Caco-2 (cell line): ENCODE measurements at regions not wholly inside any gene's neighbourhood (a gene's known extent, or its start where the extent isn't known, plus 50 kb on each side); places are given as distances from the start of the nearest gene placed in this dataset.

Experiments used
- BruUV-seq: library from RNA; stranded (reverse); fragments of 400-500 nt; replicated peaks from 2 replicates; lab custom pipeline; 2021; lab: Mats Ljungman, UMichigan
- CTCF ChIA-PET: fragments of 300-600 bp; sonication (Branson Sonifier 250); formaldehyde crosslinking; loops from one replicate; lab custom pipeline; 2022; ENCODE audit warnings: antibody characterized with exemption; lab: Charles Lee
- POLR2A ChIA-PET: fragments of 300-600 bp; sonication (Branson Sonifier 250); formaldehyde crosslinking; loops from one replicate; lab custom pipeline; 2022; ENCODE audit warnings: antibody characterized with exemption; lab: Charles Lee
- DNase-seq, 2 experiments: peaks; one replicate each; pipeline versions ENCODE4 v3.0.0 to v3.0.0-alpha.2; 2020 to 2022
- H3K27me3 ChIP-seq: replicated peaks from 2 replicates; pipeline ENCODE4 v1.6.0; 2011; ENCODE audit warnings: low read length; ENCODE audit not compliant: control insufficient read depth, insufficient read depth
- H3K36me3 ChIP-seq: 2 replicates; pipeline ENCODE4 v1.5.1; 2011; ENCODE audit warnings: low read length; ENCODE audit not compliant: control insufficient read depth, insufficient read depth
- H3K4me1 ChIP-seq: fragments of 250-450 bp; sonication (Bioruptor Pico); 2 replicates; pipeline ENCODE4 v1.5.1; 2020; ENCODE audit warnings: mild to moderate bottlenecking
- H3K4me3 ChIP-seq: 2 replicates; pipeline ENCODE4 v1.5.1; 2011; ENCODE audit warnings: low read depth, mild to moderate bottlenecking, control low read depth, low read length
- H3K9me3 ChIP-seq: fragments of 250-450 bp; sonication (Bioruptor Pico); 2 replicates; pipeline ENCODE4 v1.5.1; 2020; ENCODE audit warnings: mild to moderate bottlenecking, moderate library complexity
- H3K27ac Mint-ChIP-seq: one replicate; pipeline ENCODE4 v1.8.0; 2022; ENCODE audit warnings: mixed read lengths; ENCODE audit not compliant: unreplicated experiment
- H3K27me3 Mint-ChIP-seq: one replicate; pipeline ENCODE4 v1.8.0; 2022; ENCODE audit warnings: mixed read lengths; ENCODE audit not compliant: insufficient read depth, unreplicated experiment
- H3K36me3 Mint-ChIP-seq: one replicate; pipeline ENCODE4 v1.8.0; 2022; ENCODE audit warnings: mild to moderate bottlenecking, mixed read lengths; ENCODE audit not compliant: insufficient read depth, unreplicated experiment
- H3K4me1 Mint-ChIP-seq: one replicate; pipeline ENCODE4 v1.8.0; 2022; ENCODE audit warnings: low read depth, mixed read lengths; ENCODE audit not compliant: unreplicated experiment
- H3K4me3 Mint-ChIP-seq: one replicate; pipeline ENCODE4 v1.8.0; 2022; ENCODE audit warnings: mild to moderate bottlenecking, moderate library complexity, mixed read lengths; ENCODE audit not compliant: unreplicated experiment
- H3K9me3 Mint-ChIP-seq: one replicate; pipeline ENCODE4 v1.8.0; 2022; ENCODE audit warnings: mixed read lengths; ENCODE audit not compliant: unreplicated experiment
- intact Hi-C: fragments of 100-400 bp; cut with micrococcal nuclease; formaldehyde crosslinking; loops from one replicate; pipeline ENCODE4 v1.10.0; 2022; ENCODE audit not compliant: unreplicated experiment
- TF ChIP-seq, protein P1 (sequence below), 2 experiments: fragments of 200-600 bp in 1 of 2; IDR thresholded peaks; 1 replicate in 1 of 2; 2 replicates in 1 of 2; pipeline versions ENCODE4 v1.5.1 to v1.8.0; 2011 to 2022; ENCODE audit warnings: antibody characterized with exemption in 1 of 2, control low read depth in 1 of 2, inconsistent platforms in 1 of 2, low read depth in 1 of 2, low read length in 1 of 2, mild to moderate bottlenecking in 1 of 2, moderate library complexity in 1 of 2; ENCODE audit not compliant: insufficient read depth in 1 of 2, severe bottlenecking in 1 of 2, unreplicated experiment in 1 of 2

- Histone ChIP-seq H3K9me3 (peaks cover 3% of the 10 kb centered on the region; the same call in 1 of the 2 replicates), H3K4me1 (peaks cover 17% of the 10 kb centered on the region), H3K4me3 (no peak overlapping the region), H3K27me3 (no peaks in the 10 kb centered on the region), H3K36me3 (no peaks in the 10 kb centered on the region)
- CTCF ChIA-PET, result interaction anchor here (1.0 kb wide), 1 partner anchor 19 kb away, joined by 4 read pairs; no protein-coding TSS in a partner anchor
- BruUV-seq, result no TSS peak
- Mint-ChIP-seq H3K4me3 (no peak overlapping the region), H3K27ac (no peak overlapping the region), H3K27me3 (no peaks in the 10 kb centered on the region), H3K9me3 (peaks cover 10% of the 10 kb centered on the region), H3K4me1 (peaks cover 19% of the 10 kb centered on the region), H3K36me3 (no peaks in the 10 kb centered on the region)
- POLR2A ChIA-PET, result no interaction called here
- DNase-seq, result no peak
- intact Hi-C loops, result no loop called here
- TF ChIP-seq, protein P1, sequence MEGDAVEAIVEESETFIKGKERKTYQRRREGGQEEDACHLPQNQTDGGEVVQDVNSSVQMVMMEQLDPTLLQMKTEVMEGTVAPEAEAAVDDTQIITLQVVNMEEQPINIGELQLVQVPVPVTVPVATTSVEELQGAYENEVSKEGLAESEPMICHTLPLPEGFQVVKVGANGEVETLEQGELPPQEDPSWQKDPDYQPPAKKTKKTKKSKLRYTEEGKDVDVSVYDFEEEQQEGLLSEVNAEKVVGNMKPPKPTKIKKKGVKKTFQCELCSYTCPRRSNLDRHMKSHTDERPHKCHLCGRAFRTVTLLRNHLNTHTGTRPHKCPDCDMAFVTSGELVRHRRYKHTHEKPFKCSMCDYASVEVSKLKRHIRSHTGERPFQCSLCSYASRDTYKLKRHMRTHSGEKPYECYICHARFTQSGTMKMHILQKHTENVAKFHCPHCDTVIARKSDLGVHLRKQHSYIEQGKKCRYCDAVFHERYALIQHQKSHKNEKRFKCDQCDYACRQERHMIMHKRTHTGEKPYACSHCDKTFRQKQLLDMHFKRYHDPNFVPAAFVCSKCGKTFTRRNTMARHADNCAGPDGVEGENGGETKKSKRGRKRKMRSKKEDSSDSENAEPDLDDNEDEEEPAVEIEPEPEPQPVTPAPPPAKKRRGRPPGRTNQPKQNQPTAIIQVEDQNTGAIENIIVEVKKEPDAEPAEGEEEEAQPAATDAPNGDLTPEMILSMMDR (IDR thresholded peaks at IDR 0.05; ENCODE audit: insufficient read depth in 1 of 2, low read depth in 1 of 2, low read length in 1 of 2, severe bottlenecking in 1 of 2, unreplicated experiment in 1 of 2), result no peak
These were observed 54.9 kb upstream of the BOD1 start for GRCh38 chr5:173671121-173671949.

GRCh38 chr5:173672166-173672565 lies 55.7 kb upstream of the BOD1 start:
- Histone ChIP-seq H3K27me3 (no peaks in the 10 kb centered on the region), H3K9me3 (peaks cover 3% of the 10 kb centered on the region; the same call in 1 of the 2 replicates), H3K4me3 (no peak overlapping the region), H3K4me1 (peaks cover 17% of the 10 kb centered on the region), H3K36me3 (no peaks in the 10 kb centered on the region)
- H3K4me1 Mint-ChIP-seq, result peaks cover 19% of the 10 kb centered on the region
- no peak for DNase-seq
- ChIA-PET CTCF (interaction anchor here (1.0 kb wide), 1 partner anchor 18 kb away, joined by 4 read pairs; no protein-coding TSS in a partner anchor), POLR2A (no interaction called here)
- peak overlapping the region; percentile 27 for H3K27ac Mint-ChIP-seq
- no peaks in the 10 kb centered on the region for H3K36me3 Mint-ChIP-seq
- TF ChIP-seq, protein P1 (IDR thresholded peaks at IDR 0.05; ENCODE audit: insufficient read depth in 1 of 2, low read depth in 1 of 2, low read length in 1 of 2, severe bottlenecking in 1 of 2, unreplicated experiment in 1 of 2), result no peak
- no peaks in the 10 kb centered on the region for H3K27me3 Mint-ChIP-seq
- H3K9me3 Mint-ChIP-seq, result peaks cover 10% of the 10 kb centered on the region
- intact Hi-C loops, result no loop called here
- no peak overlapping the region for H3K4me3 Mint-ChIP-seq
- BruUV-seq, result no TSS peak

GRCh38 chr5:173672891-173673290 lies 56.4 kb upstream of the BOD1 start:
- no peaks in the 10 kb centered on the region for H3K36me3 ChIP-seq
- H3K4me1 Mint-ChIP-seq, result peaks cover 19% of the 10 kb centered on the region
- H3K9me3 Mint-ChIP-seq, result peaks cover 8% of the 10 kb centered on the region
- peaks cover 3% of the 10 kb centered on the region; the same call in 1 of the 2 replicates for H3K9me3 ChIP-seq
- H3K27ac Mint-ChIP-seq, result peak overlapping the region; percentile 27
- no TSS peak for BruUV-seq
- H3K4me1 ChIP-seq, result peaks cover 17% of the 10 kb centered on the region
- POLR2A ChIA-PET, result no interaction called here
- no peak for DNase-seq
- no peaks in the 10 kb centered on the region for H3K36me3 Mint-ChIP-seq
- H3K4me3 Mint-ChIP-seq, result no peak overlapping the region
- no peaks in the 10 kb centered on the region for H3K27me3 Mint-ChIP-seq
- TF ChIP-seq, protein P1 (IDR thresholded peaks at IDR 0.05; ENCODE audit: insufficient read depth in 1 of 2, low read depth in 1 of 2, low read length in 1 of 2, severe bottlenecking in 1 of 2, unreplicated experiment in 1 of 2), result no peak
- intact Hi-C loops, result no loop called here
- CTCF ChIA-PET, result interaction anchor here (1.0 kb wide), 1 partner anchor 18 kb away, joined by 4 read pairs; no protein-coding TSS in a partner anchor
- H3K4me3 ChIP-seq, result no peak overlapping the region
- no peaks in the 10 kb centered on the region for H3K27me3 ChIP-seq
